ENCODE measurements at regions not wholly inside any gene's neighbourhood (a gene's known extent, or its start where the extent isn't known, plus 50 kb on each side); places are given as distances from the start of the nearest gene placed in this dataset.

DNA sequence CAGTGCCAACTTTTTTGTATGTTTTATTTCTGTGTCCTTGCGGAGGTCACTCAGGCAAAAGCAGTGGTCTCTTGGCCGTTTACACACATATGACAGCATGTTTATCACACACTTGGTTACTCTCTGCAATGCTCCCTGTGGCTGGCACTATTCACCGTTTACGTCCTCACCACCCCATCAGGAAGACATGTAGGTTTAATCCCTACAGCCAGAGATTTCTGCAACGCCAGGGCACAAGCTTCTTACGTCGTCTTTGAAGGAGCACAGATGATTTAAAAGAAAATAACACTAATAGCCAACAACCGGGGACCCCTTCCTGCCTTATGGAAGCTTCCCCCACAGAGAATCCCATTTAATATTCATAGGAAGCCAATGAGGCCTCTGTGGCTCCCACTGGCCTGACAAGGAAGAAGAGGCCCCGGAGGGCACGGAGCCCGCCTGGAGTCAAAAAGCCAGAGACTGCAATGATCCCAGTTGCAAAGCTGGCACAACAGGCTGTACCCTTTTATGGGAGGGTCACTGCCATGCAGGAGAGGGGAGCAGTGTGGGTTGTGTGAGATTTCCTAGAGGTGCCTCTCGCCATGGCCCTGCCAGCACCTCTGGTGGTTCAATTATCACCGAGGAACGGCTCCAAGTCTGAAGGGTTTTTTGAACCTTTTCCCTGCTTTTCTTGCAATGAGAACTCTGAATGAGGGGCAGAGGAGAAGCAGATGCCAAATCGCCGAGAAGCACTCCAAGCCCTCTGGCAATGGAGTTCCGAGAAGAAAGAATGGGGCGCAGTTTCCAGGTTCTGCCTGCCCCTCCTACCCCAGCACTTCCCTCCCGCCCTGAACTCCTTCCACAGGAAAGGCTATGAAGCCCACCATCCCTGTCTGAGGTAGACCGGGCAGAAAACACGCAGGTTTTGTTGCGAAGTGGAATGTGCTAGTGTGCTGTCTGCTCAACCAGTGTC is 96.2 kb downstream of the THBS2 start:
- Mint-ChIP-seq H3K4me1 (ENCODE audit: low read depth) (no peaks in the 10 kb centered on the region), H3K9me3 (no peaks in the 10 kb centered on the region), H3K4me3 (no peak overlapping the region), H3K27ac (no peak overlapping the region), H3K27me3 (peaks cover 12% of the 10 kb centered on the region), H3K36me3 (no peaks in the 10 kb centered on the region)
- DNase-seq, result no peak
- intact Hi-C loops (cut with micrococcal nuclease), result no loop called here
- POLR2A ChIA-PET, result no interaction called here
- CTCF ChIA-PET, result no interaction called here

DNA sequence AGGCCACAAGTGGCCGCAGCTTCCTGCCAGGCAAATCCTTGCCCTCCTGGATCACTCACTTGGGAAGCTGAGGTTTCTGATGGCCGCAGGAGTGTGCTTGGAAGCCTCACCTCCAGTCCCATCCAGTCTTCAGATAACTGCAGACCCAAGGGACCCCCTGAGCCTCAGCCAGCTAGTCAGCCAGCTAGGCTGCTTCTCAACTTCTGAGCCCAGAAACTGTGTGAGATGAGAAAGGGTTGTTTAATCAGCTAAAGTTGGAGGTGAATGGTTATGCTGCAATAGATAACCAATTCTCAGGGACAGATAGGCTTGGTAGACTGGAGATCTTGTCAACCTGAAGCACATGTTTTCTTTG is 96.9 kb downstream of the THBS2 start:
- intact Hi-C loops (cut with micrococcal nuclease), result no loop called here
- Mint-ChIP-seq H3K27ac (no peak overlapping the region), H3K27me3 (peaks cover 12% of the 10 kb centered on the region), H3K36me3 (no peaks in the 10 kb centered on the region), H3K4me3 (no peak overlapping the region), H3K9me3 (no peaks in the 10 kb centered on the region), H3K4me1 (ENCODE audit: low read depth) (no peaks in the 10 kb centered on the region)
- POLR2A ChIA-PET, result no interaction called here
- no peak for DNase-seq
- CTCF ChIA-PET, result no interaction called here

DNA sequence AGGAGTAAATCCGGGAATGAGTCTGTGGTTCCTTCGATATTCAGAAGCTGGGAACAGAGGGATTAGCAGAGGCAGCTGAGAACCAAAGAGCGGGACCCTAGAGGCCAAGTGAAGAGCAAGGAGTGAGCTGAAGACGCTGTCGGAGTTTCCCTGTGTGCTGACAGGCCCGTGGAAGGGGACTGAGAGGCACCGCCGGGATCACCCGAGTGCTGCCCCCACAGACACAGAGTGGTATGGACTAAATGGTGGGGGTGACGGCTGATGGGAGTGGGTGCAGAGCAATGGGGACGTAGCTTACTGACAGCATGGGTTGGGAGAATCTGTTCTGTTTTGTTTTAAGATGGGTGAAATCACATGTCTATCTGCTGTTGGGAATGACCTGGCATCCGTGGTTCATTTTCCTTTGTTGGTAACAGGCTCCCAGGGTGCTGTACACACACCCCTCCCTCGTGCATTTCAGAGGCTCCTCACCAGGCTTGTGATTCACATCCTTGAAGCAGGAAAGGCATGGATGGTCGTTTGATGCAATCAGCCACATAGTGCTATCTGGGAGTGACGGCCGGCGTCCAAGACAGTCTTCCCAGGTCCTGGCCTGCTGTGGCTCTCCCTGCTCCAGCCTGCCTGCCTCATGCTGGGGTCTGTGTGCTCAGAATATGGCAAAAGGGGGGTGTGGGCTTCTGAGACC is 97.4 kb downstream of the THBS2 start:
- ChIA-PET POLR2A (no interaction called here), CTCF (no interaction called here)
- DNase-seq, result no peak
- H3K27ac Mint-ChIP-seq, result no peak overlapping the region
- intact Hi-C loops (cut with micrococcal nuclease), result no loop called here
- H3K9me3 Mint-ChIP-seq, result no peaks in the 10 kb centered on the region
- H3K27me3 Mint-ChIP-seq, result peaks cover 12% of the 10 kb centered on the region
- no peaks in the 10 kb centered on the region for H3K4me1 Mint-ChIP-seq (ENCODE audit: low read depth)
- H3K36me3 Mint-ChIP-seq, result no peaks in the 10 kb centered on the region
- H3K4me3 Mint-ChIP-seq, result no peak overlapping the region

DNA sequence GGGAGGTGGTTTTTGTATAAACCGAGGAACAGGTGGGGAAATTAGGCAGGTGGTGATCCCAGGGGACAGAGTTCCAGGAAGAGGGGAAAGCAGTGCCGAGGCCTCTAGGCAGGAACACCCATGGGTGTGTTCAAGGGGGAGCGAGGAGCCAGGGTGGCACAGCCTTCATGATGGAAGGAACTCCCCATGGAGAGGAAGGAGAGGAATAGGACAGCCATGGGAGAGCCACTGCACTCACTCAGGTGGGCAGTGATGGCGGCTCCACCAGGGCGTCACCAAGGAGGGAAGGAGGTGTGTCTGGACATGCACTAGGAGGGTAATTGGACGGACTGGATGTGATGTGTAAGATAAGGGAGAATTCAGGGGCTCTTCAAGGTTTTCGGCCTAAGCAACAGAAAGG is 98.2 kb downstream of the THBS2 start:
- DNase-seq, result no peak
- Mint-ChIP-seq H3K36me3 (no peaks in the 10 kb centered on the region), H3K4me1 (ENCODE audit: low read depth) (no peaks in the 10 kb centered on the region), H3K27ac (no peak overlapping the region), H3K9me3 (no peaks in the 10 kb centered on the region), H3K27me3 (peaks cover 12% of the 10 kb centered on the region), H3K4me3 (no peak overlapping the region)
- POLR2A ChIA-PET, result no interaction called here
- intact Hi-C loops (cut with micrococcal nuclease), result no loop called here
- CTCF ChIA-PET, result no interaction called here

DNA sequence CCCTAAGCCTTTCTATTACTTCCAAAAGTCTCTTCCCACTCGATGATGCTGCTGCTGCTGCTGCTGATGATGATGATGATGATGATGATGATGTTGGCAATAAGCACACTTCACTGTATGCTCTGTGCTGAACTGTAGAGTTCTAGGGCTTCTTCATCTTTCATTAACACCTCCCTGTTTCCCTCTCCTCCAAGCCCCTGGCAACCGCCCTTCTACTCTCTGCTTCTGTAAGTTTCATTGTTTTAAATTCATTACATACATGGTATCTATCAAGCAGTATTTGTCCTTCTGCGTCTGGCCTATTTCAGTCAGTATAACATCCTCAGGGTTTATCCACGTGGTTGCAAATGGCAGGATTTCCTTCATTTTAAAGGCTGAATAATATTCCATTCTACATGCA is 100.2 kb downstream of the THBS2 start:
- peaks cover 4% of the 10 kb centered on the region for H3K9me3 Mint-ChIP-seq
- intact Hi-C loops (cut with micrococcal nuclease), result no loop called here
- no peak for DNase-seq
- ChIA-PET POLR2A (no interaction called here), CTCF (no interaction called here)
- peaks cover 12% of the 10 kb centered on the region for H3K27me3 Mint-ChIP-seq
- H3K36me3 Mint-ChIP-seq, result no peaks in the 10 kb centered on the region
- no peak overlapping the region for H3K27ac Mint-ChIP-seq
- no peaks in the 10 kb centered on the region for H3K4me1 Mint-ChIP-seq (ENCODE audit: low read depth)
- H3K4me3 Mint-ChIP-seq, result no peak overlapping the region

DNA sequence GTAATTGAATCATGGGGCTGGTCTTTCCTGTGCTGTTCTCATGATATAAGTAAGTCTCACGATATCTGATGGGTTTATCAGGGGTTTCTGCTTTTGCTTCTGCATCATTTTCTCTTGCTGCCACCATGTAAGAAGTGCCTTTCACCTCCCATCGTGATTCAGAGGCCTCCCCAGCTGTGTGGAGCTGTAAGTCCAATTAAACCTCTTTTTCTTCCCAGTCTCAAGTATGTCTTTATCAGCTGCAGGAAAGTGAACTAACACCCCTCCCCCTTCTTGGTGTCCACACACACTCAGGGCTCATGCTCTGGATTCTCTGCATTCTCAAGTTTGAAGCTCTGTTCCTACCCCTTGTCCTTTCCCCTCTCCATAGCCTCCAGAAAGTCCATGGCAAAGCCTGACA is 107.1 kb downstream of the THBS2 start:
- Mint-ChIP-seq H3K27ac (no peak overlapping the region), H3K4me3 (no peak overlapping the region), H3K4me1 (ENCODE audit: low read depth) (no peaks in the 10 kb centered on the region), H3K9me3 (peaks cover 6% of the 10 kb centered on the region), H3K36me3 (no peaks in the 10 kb centered on the region), H3K27me3 (peaks cover 9% of the 10 kb centered on the region)
- ChIA-PET CTCF (no interaction called here), POLR2A (no interaction called here)
- intact Hi-C loops (cut with micrococcal nuclease), result no loop called here
- no peak for DNase-seq

DNA sequence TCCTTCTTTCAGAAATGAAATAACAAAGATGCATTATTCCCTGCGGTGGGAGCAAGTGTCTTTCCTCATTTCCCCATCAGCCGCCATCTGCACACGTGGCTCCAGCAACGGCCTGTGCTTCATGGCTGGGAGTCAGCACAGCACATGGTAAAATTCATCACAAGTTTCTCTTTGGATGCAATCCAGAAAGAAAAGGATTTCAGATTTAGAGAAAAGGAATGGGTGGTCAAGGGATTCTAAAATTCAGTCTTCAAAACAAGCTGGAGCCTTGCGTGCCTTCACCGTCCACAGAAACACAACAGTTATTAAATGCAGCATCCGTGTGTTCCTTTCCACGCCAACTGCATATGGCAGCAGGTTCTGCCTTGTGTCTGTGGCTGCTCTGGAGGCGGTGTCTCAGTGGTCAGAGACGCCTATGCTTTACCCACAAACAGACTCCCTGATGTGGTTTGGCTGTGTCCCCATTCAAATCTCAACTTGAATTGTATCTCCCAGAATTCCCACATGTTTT is 107.6 kb downstream of the THBS2 start:
- Mint-ChIP-seq H3K4me3 (no peak overlapping the region), H3K4me1 (ENCODE audit: low read depth) (no peaks in the 10 kb centered on the region), H3K27me3 (peaks cover 9% of the 10 kb centered on the region), H3K9me3 (peaks cover 6% of the 10 kb centered on the region), H3K36me3 (no peaks in the 10 kb centered on the region), H3K27ac (no peak overlapping the region)
- intact Hi-C loops (cut with micrococcal nuclease), result no loop called here
- CTCF ChIA-PET, result no interaction called here
- POLR2A ChIA-PET, result no interaction called here
- no peak for DNase-seq

DNA sequence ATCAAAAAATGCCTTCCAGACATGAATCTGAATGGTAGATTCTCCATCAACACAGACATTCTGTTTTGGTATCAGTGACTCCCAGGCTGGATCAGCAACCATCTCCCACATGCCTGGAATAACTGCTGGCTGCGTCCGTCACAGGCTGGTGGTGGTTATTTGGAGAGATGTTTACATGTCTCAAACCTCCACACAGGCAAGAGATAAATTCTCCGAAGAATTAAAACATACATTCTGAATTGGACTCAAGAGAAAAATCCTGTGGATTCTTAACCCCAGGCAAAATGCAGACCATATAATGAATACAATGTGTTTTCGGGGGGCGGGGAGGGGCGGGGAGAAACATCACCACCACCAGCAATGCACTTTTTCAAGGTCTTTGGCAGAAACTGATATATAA is 108.2 kb downstream of the THBS2 start:
- no peaks in the 10 kb centered on the region for H3K4me1 Mint-ChIP-seq (ENCODE audit: low read depth)
- peaks cover 9% of the 10 kb centered on the region for H3K27me3 Mint-ChIP-seq
- intact Hi-C loops (cut with micrococcal nuclease), result no loop called here
- peaks cover 6% of the 10 kb centered on the region for H3K9me3 Mint-ChIP-seq
- H3K36me3 Mint-ChIP-seq, result no peaks in the 10 kb centered on the region
- CTCF ChIA-PET, result no interaction called here
- POLR2A ChIA-PET, result no interaction called here
- H3K4me3 Mint-ChIP-seq, result no peak overlapping the region
- no peak overlapping the region for H3K27ac Mint-ChIP-seq
- no peak for DNase-seq

DNA sequence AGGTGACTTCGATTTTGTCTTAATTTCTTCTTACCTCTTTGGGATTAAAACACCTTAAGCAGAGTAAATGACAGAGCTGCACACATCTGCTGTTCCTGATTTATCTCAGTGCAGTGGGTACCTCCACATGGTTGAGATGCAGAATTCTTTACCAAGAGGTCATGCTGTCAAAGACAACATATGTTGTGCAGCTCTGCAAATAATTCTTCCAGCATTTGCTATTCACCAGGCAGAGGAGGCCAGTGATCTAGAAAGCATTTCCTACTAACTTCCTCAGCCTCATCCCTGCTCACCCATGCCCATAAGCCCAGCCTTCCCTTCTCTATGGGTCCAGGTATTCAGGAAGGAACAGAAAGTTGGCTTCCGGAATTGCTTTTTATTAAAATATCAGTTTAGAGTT is 109.3 kb downstream of the THBS2 start:
- H3K4me3 Mint-ChIP-seq, result no peak overlapping the region
- CTCF ChIA-PET, result no interaction called here
- no peaks in the 10 kb centered on the region for H3K4me1 Mint-ChIP-seq (ENCODE audit: low read depth)
- H3K27me3 Mint-ChIP-seq, result peaks cover 9% of the 10 kb centered on the region
- POLR2A ChIA-PET, result no interaction called here
- no peaks in the 10 kb centered on the region for H3K36me3 Mint-ChIP-seq
- intact Hi-C loops (cut with micrococcal nuclease), result no loop called here
- no peak for DNase-seq
- H3K9me3 Mint-ChIP-seq, result peaks cover 2% of the 10 kb centered on the region
- H3K27ac Mint-ChIP-seq, result no peak overlapping the region

DNA sequence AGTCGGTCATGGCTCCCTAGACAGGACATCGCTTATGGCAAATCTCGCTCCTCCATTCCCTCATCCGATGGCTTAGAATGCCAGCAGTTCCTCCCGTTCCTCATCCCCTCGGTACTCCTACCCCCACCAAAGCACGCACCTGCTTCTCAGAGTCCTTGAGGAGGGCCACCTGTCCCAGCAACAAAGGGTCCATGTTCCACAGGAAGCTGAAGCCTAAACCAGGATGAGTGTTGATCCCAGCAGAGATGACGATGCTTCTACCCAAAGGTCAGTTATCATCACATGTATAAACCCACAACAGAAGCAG is 111.2 kb downstream of the THBS2 start:
- Mint-ChIP-seq H3K4me3 (no peak overlapping the region), H3K27ac (no peak overlapping the region), H3K4me1 (ENCODE audit: low read depth) (no peaks in the 10 kb centered on the region), H3K36me3 (no peaks in the 10 kb centered on the region), H3K9me3 (no peaks in the 10 kb centered on the region), H3K27me3 (peaks cover 7% of the 10 kb centered on the region)
- ChIA-PET CTCF (no interaction called here), POLR2A (no interaction called here)
- intact Hi-C loops (cut with micrococcal nuclease), result no loop called here
- DNase-seq, result no peak

DNA sequence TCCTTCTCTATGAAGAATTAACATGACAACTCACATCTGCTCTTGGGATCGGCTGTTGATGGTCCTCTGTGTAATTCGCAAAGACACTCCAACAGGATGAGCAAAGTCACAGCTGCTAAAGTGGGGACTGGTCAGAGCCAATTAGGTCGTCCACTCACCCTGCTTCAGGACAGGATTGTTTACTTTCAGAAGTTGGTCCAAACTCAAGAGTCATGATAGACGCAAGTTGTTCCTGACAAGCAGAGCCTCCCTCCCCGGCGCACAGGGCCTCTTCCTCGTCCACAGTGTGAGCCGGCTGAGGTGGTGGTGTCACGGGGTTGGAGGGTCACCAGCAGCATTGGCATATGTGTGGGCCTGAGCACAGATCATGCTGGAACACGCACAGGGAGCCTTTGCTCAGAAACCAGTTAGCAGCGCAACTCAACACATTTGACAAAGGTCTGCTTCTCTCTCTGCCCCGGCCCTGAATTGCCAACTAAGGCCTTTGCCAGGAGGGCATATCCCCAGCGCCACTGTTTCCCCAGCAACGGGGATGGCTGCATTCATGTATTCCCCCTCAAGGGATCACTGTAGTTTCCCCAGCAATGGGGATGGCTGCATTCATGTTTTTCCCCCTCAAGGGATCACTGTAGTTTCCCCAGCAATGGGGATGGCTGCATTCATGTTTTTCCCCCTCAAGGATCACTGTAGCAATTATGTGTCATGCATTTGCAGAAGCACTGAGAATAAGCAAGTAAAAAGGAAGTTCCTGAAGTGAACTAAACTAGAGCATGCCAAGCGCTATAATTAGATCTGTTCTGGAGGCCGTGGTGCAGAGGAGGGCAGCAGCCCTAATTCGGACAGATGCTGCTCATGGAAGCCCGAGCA is 111.7 kb downstream of the THBS2 start:
- no peak overlapping the region for H3K27ac Mint-ChIP-seq
- peaks cover 7% of the 10 kb centered on the region for H3K27me3 Mint-ChIP-seq
- intact Hi-C loops (cut with micrococcal nuclease), result no loop called here
- CTCF ChIA-PET, result no interaction called here
- no peaks in the 10 kb centered on the region for H3K9me3 Mint-ChIP-seq
- H3K4me1 Mint-ChIP-seq (ENCODE audit: low read depth), result no peaks in the 10 kb centered on the region
- H3K36me3 Mint-ChIP-seq, result no peaks in the 10 kb centered on the region
- no peak for DNase-seq
- no peak overlapping the region for H3K4me3 Mint-ChIP-seq
- POLR2A ChIA-PET, result no interaction called here

DNA sequence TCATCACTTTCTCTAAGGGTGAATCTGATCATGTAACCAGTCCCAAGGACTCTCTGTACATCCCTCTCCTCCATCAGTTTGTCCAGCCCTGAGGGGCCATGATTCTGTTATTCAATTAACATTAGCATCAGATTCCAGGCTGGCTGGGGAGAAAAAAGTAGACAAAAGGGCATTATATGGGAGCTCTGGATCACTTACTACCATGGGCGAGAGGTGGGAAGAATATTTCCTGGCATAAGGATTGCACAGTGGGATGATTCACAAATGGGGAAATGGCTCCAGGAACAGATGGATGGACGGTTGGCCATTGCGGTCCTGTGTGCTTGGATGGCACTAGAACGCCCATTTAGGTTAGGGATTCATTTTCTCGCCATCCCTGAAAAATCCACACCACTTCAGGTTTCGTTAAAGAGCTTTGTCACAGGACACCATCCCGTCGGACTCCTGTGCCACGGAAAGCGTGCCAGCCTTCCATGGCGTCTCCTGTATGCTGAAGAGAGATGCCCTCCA is 112.6 kb downstream of the THBS2 start:
- POLR2A ChIA-PET, result no interaction called here
- Mint-ChIP-seq H3K27me3 (peaks cover 7% of the 10 kb centered on the region), H3K36me3 (no peaks in the 10 kb centered on the region), H3K4me1 (ENCODE audit: low read depth) (no peaks in the 10 kb centered on the region), H3K9me3 (no peaks in the 10 kb centered on the region), H3K27ac (no peak overlapping the region), H3K4me3 (no peak overlapping the region)
- CTCF ChIA-PET, result no interaction called here
- intact Hi-C loops (cut with micrococcal nuclease), result no loop called here
- no peak for DNase-seq

Measured in activated CD4-positive, alpha-beta memory T cell treated with anti-CD3 and anti-CD28 coated beads for 36 hours (primary cell).